HepG2 (cell line): ENCODE measurements at regions not wholly inside any gene's neighbourhood (a gene's known extent, or its start where the extent isn't known, plus 50 kb on each side); places are given as distances from the start of the nearest gene placed in this dataset.
A peak's percentile ranks its signal among the peaks of the same experiment; 100 is the strongest.

Experiments used
- ATAC-seq: fragments of 200-7000 bp; cut with Tn5 transposase; 3 replicates; pipeline ENCODE4 v1.9.1; 2020; ENCODE audit warnings: mild to moderate bottlenecking, moderate library complexity
- BruUV-seq: library from RNA; stranded (reverse); fragments of 400-500 nt; replicated peaks from 2 replicates; lab custom pipeline; 2021; lab: Mats Ljungman, UMichigan
- CTCF ChIA-PET: fragments of 300-600 bp; formaldehyde crosslinking; extraction: SDS; loops from one replicate; lab custom pipeline; 2021; ENCODE audit warnings: low total read pairs, inconsistent platforms, low intra/inter-chr PET ratio; lab: Yijun Ruan, JAX
- POLR2A ChIA-PET: fragments of 350-600 bp; sonication (Branson Sonifier 250); formaldehyde crosslinking; loops from one replicate; lab custom pipeline; 2020; ENCODE audit warnings: antibody characterized with exemption, inconsistent platforms; lab: Yijun Ruan, JAX
- DNase-seq: peaks from one replicate; pipeline ENCODE4 v3.0.0-alpha.2; 2015; ENCODE audit warnings: low spot score
- FAIRE-seq: peaks from 3 replicates; lab custom pipeline; 2011; peaks lifted over from hg19 to GRCh38; lab: Jason Lieb, UNC
- H2AFZ ChIP-seq: one replicate; pipeline ENCODE4 v1.6.1; 2011; ENCODE audit warnings: low read length, inconsistent platforms
- H3K27ac ChIP-seq: fragments of 300-600 bp; 3 replicates; pipeline ENCODE4 v1.8.0; 2011; ENCODE audit warnings: mixed run types, mild to moderate bottlenecking, mixed read lengths, low read length, inconsistent platforms; ENCODE audit not compliant: insufficient read depth; ENCODE audit errors: extremely low read length
- H3K27me3 ChIP-seq, 2 experiments: fragments of 200-600 bp in 1 of 2; 2 replicates in 1 of 2; 3 replicates in 1 of 2; pipeline versions ENCODE4 v1.6.0 to v1.8.0; 2011; ENCODE audit warnings: low read length in 2 of 2, mild to moderate bottlenecking in 2 of 2, moderate library complexity in 2 of 2, inconsistent platforms in 1 of 2; ENCODE audit not compliant: insufficient read depth in 2 of 2, control insufficient read depth in 1 of 2
- H3K36me3 ChIP-seq, 2 experiments: fragments of 200-600 bp in 1 of 2; replicated peaks in 1 of 2; 2 replicates in 1 of 2; 3 replicates in 1 of 2; pipeline versions ENCODE4 v1.5.1 to v1.8.0; 2011; ENCODE audit warnings: low read length in 2 of 2, inconsistent platforms in 1 of 2; ENCODE audit not compliant: insufficient read depth in 2 of 2, control insufficient read depth in 1 of 2
- H3K4me1 ChIP-seq: 2 replicates; pipeline ENCODE4 v1.5.1; 2012; ENCODE audit warnings: low read length, inconsistent platforms; ENCODE audit not compliant: insufficient read depth
- H3K4me2 ChIP-seq: 2 replicates; pipeline ENCODE4 v1.6.0; 2011; ENCODE audit warnings: low read depth, low read length, inconsistent platforms
- H3K4me3 ChIP-seq, 3 experiments: fragments of 200-600 bp in 1 of 3; sonication (generic), shearing (Covaris generic) in 1 of 3; replicated peaks in 1 of 3; 2 replicates each; pipeline ENCODE4 v1.5.1; 2011 to 2016; ENCODE audit warnings: low read length in 3 of 3, inconsistent platforms in 2 of 3, low read depth in 2 of 3, mild to moderate bottlenecking in 2 of 3, control low read depth in 1 of 3, mixed read lengths in 1 of 3; ENCODE audit not compliant: insufficient read depth in 1 of 3
- H3K79me2 ChIP-seq: one replicate; pipeline ENCODE4 v1.6.1; 2011; ENCODE audit warnings: low read length, inconsistent platforms; ENCODE audit not compliant: insufficient read depth
- H3K9ac ChIP-seq: 2 replicates; pipeline ENCODE4 v1.6.0; 2011; ENCODE audit warnings: mild to moderate bottlenecking, low read depth, low read length, inconsistent platforms; ENCODE audit not compliant: insufficient read depth
- H3K9me3 ChIP-seq: 2 replicates; pipeline ENCODE4 v1.5.1; 2012; ENCODE audit warnings: mild to moderate bottlenecking, low read length
- H4K20me1 ChIP-seq: 2 replicates; pipeline ENCODE4 v1.6.0; 2011; ENCODE audit warnings: inconsistent platforms, mild to moderate bottlenecking, low read length, moderate library complexity; ENCODE audit not compliant: insufficient read depth
- HOXA7 ChIP-seq: sonication (generic); formaldehyde crosslinking; IDR thresholded peaks from 2 replicates; pipeline ENCODE4 v1.8.1; 2022; ENCODE audit warnings: mild to moderate bottlenecking, missing genetic modification reagents, moderate library complexity
- MAFF ChIP-seq: IDR thresholded peaks from 2 replicates; pipeline ENCODE4 v1.6.1; 2011; ENCODE audit warnings: low read depth, low read length, improper control_type of control experiment
- MAFK ChIP-seq, 2 experiments: IDR thresholded peaks in 1 of 2; conservative IDR thresholded peaks in 1 of 2; 2 replicates each; pipeline ENCODE4 v1.6.1; 2011; ENCODE audit warnings: improper control_type of control experiment in 2 of 2, low read length in 2 of 2
- SP1 ChIP-seq, 2 experiments: fragments of 450-650 bp in 1 of 2; sonication (generic) in 1 of 2; formaldehyde crosslinking in 1 of 2; IDR thresholded peaks; 2 replicates each; pipeline versions ENCODE4 v1.4.0 to v1.6.1; 2016 to 2020; ENCODE audit warnings: missing genetic modification reagents in 1 of 2
- WGBS: methylation state at CpG from one replicate; pipeline ENCODE4 v1.1.6; 2017; ENCODE audit warnings: low lambda C conversion rate; 5-methylcytosine and 5-hydroxymethylcytosine counted together
- in situ Hi-C: cut with HindIII; loops from 2 replicates; pipeline ENCODE4 v1.10.0; 2017; ENCODE audit warnings: low pct_unique_long_range_greater_than_20kb; ENCODE audit not compliant: extremely low pct_ligation_motif_present
- intact Hi-C: fragments of 100-400 bp; cut with micrococcal nuclease; formaldehyde crosslinking; loops from one replicate; pipeline ENCODE4 v1.10.0; 2022; ENCODE audit not compliant: unreplicated experiment
- TF ChIP-seq, protein P1 (sequence below): sonication (generic); formaldehyde crosslinking; conservative IDR thresholded peaks from 2 replicates; pipeline ENCODE4 v1.8.0; 2022; ENCODE audit warnings: missing genetic modification reagents
- TF ChIP-seq, protein P2 (sequence below): sonication (generic); formaldehyde crosslinking; IDR thresholded peaks from 2 replicates; pipeline ENCODE4 v1.4.0; 2020; ENCODE audit warnings: missing genetic modification reagents; ENCODE audit errors: not compliant biosample characterization

GRCh38 chr5:89480406-89481007, 597.5 kb upstream of the MEF2C start:
- ATAC-seq, result no peak
- intact Hi-C loops (no loop called here), in situ Hi-C loops (no loop called here)
- Histone ChIP-seq H3K9ac (no peak overlapping the region), H2AFZ (no peak overlapping the region), H3K4me3 (no peak overlapping the region), H3K79me2 (no peaks in the 10 kb centered on the region), H4K20me1 (no peaks in the 10 kb centered on the region), H3K36me3 (no peaks in the 10 kb centered on the region), H3K4me1 (no peaks in the 10 kb centered on the region), H3K4me2 (no peak overlapping the region), H3K9me3 (no peaks in the 10 kb centered on the region), H3K27ac (no peak overlapping the region), H3K27me3 (no peaks in the 10 kb centered on the region)
- CTCF ChIA-PET, result no interaction called here
- WGBS, result 0% methylated on average over 1 of the region's 1 CpG
- no peak for DNase-seq
- TF ChIP-seq, protein P1, sequence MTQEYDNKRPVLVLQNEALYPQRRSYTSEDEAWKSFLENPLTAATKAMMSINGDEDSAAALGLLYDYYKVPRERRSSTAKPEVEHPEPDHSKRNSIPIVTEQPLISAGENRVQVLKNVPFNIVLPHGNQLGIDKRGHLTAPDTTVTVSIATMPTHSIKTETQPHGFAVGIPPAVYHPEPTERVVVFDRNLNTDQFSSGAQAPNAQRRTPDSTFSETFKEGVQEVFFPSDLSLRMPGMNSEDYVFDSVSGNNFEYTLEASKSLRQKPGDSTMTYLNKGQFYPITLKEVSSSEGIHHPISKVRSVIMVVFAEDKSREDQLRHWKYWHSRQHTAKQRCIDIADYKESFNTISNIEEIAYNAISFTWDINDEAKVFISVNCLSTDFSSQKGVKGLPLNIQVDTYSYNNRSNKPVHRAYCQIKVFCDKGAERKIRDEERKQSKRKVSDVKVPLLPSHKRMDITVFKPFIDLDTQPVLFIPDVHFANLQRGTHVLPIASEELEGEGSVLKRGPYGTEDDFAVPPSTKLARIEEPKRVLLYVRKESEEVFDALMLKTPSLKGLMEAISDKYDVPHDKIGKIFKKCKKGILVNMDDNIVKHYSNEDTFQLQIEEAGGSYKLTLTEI (CRISPR knock-in tag), result no peak
- TF ChIP-seq, protein P2, sequence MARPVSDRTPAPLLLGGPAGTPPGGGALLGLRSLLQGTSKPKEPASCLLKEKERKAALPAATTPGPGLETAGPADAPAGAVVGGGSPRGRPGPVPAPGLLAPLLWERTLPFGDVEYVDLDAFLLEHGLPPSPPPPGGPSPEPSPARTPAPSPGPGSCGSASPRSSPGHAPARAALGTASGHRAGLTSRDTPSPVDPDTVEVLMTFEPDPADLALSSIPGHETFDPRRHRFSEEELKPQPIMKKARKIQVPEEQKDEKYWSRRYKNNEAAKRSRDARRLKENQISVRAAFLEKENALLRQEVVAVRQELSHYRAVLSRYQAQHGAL (CRISPR knock-in tag), result no peak
- no peak for TF ChIP-seq SP1 (IDR thresholded peaks at IDR 0.05)
- no peak for TF ChIP-seq SP1 (CRISPR knock-in tag; IDR thresholded peaks at IDR 0.05)
- POLR2A ChIA-PET, result no interaction called here
- FAIRE-seq, result no peak
- no TSS peak for BruUV-seq

DNA sequence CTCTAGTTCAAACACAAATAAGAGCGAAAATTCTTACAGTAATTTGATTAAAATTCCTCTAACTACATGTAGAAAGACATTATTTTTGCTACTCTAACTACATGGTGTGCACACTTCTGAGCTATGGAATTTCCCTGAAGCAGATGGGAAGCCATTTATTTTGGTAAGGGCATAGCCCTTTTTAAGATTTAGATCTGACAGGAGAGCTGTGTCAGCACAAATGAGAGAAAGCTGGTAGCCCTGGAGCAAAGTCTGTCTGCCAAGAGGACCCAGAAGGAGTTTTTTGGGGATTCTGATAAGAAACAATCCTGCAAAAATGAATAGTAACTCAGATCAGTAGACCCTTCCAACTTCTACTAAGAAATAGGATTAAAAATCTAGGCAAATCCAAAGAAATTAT, 595.9 kb upstream of the MEF2C start:
- no peak for DNase-seq
- no TSS peak for BruUV-seq
- Histone ChIP-seq H3K4me1 (no peaks in the 10 kb centered on the region), H3K4me2 (no peak overlapping the region), H3K4me3 (no peak overlapping the region), H2AFZ (no peak overlapping the region), H3K27me3 (no peaks in the 10 kb centered on the region), H4K20me1 (no peaks in the 10 kb centered on the region)
- in situ Hi-C loops, result no loop called here
- TF ChIP-seq MAFF (peak; percentile 56; the same call in 1 of the 2 replicates), MAFK (conservative IDR thresholded peaks at IDR 0.05 in 1 of 2, IDR thresholded peaks at IDR 0.05 in 1 of 2; ENCODE audit: low read length in 2 of 2) (peak; percentile 19 to 73; a peak in 2 of 4 replicates), HOXA7 (CRISPR knock-in tag) (no peak)
- TF ChIP-seq, all 625 proteins: peak for 2
- POLR2A ChIA-PET, result no interaction called here
- no peak overlapping the region for H3K27ac ChIP-seq
- no peak for ATAC-seq
- no peaks in the 10 kb centered on the region for H3K36me3 ChIP-seq
- no peaks in the 10 kb centered on the region for H3K79me2 ChIP-seq
- intact Hi-C loops, result no loop called here
- CTCF ChIA-PET, result no interaction called here
- FAIRE-seq, result no peak
- no peak overlapping the region for H3K9ac ChIP-seq
- WGBS, result 0% methylated on average over 1 of the region's 1 CpG
- no peaks in the 10 kb centered on the region for H3K9me3 ChIP-seq
